GM12878 (cell line): ENCODE measurements at regions not wholly inside any gene's neighbourhood (a gene's known extent, or its start where the extent isn't known, plus 50 kb on each side); places are given as distances from the start of the nearest gene placed in this dataset.

Source experiments
- ATAC-seq: fragments of 200-7000 bp; cut with Tn5 transposase; 3 replicates; pipeline ENCODE4 v1.9.1; 2020; ENCODE audit warnings: mild to moderate bottlenecking, moderate library complexity
- BruUV-seq: library from RNA; stranded (reverse); fragments of 400-500 nt; replicated peaks from 2 replicates; lab custom pipeline; 2021; lab: Mats Ljungman, UMichigan
- CTCF ChIA-PET: fragments of 300-600 bp; sonication (Branson Sonifier 250); formaldehyde crosslinking; extraction: SDS; loops from one replicate; lab custom pipeline; 2021; ENCODE audit warnings: inconsistent platforms; lab: Yijun Ruan, JAX
- POLR2A ChIA-PET: fragments of 350-600 bp; formaldehyde crosslinking; extraction: SDS; loops from one replicate; lab custom pipeline; 2021; ENCODE audit warnings: inconsistent platforms; lab: Charles Lee
- RAD21 ChIA-PET: fragments of 300-600 bp; sonication (Branson Sonifier 250); formaldehyde crosslinking; loops from one replicate; lab custom pipeline; 2023; ENCODE audit warnings: antibody characterized with exemption; ENCODE audit not compliant: unreplicated experiment; lab: Charles Lee
- SMC1A ChIA-PET: fragments of 300-600 bp; sonication (Branson Sonifier 250); formaldehyde crosslinking; loops from one replicate; lab custom pipeline; 2023; ENCODE audit not compliant: unreplicated experiment, uncharacterized antibody; lab: Charles Lee
- DNase-seq: peaks from one replicate; pipeline ENCODE4 v3.0.0-alpha.2; 2011; ENCODE audit warnings: low read depth, low spot score
- FAIRE-seq: peaks from 3 replicates; lab custom pipeline; 2011; peaks lifted over from hg19 to GRCh38; lab: Jason Lieb, UNC
- H2AFZ ChIP-seq: 2 replicates; pipeline ENCODE4 v1.6.0; 2011; ENCODE audit warnings: low read depth, low read length, control low read depth; ENCODE audit not compliant: control insufficient read depth
- H3K27ac ChIP-seq: 2 replicates; pipeline ENCODE4 v1.5.1; 2011; ENCODE audit warnings: control low read depth; ENCODE audit not compliant: control insufficient read depth, insufficient read depth
- H3K27me3 ChIP-seq, 2 experiments: replicated peaks in 1 of 2; 2 replicates each; pipeline versions ENCODE4 v1.6.0 to v1.6.1; 2011; ENCODE audit warnings: low read length in 1 of 2; ENCODE audit not compliant: control insufficient read depth in 2 of 2, insufficient read depth in 2 of 2
- H3K36me3 ChIP-seq, 2 experiments: 2 replicates each; pipeline ENCODE4 v1.5.1; 2011; ENCODE audit warnings: low read length in 1 of 2; ENCODE audit not compliant: control insufficient read depth in 2 of 2, insufficient read depth in 2 of 2
- H3K4me1 ChIP-seq: 2 replicates; pipeline ENCODE4 v1.6.1; 2011; ENCODE audit warnings: mild to moderate bottlenecking, low read length, moderate library complexity, mixed read lengths; ENCODE audit not compliant: control insufficient read depth, insufficient read depth
- H3K4me2 ChIP-seq: 2 replicates; pipeline ENCODE4 v1.6.0; 2011; ENCODE audit warnings: control low read depth; ENCODE audit not compliant: control insufficient read depth, insufficient read depth
- H3K4me3 ChIP-seq: fragments of 200-600 bp; sonication (generic); 2 replicates; pipeline ENCODE4 v1.5.1; 2016
- H3K79me2 ChIP-seq: 2 replicates; pipeline ENCODE4 v1.6.0; 2011; ENCODE audit warnings: low read length; ENCODE audit not compliant: control insufficient read depth, insufficient read depth
- H3K9ac ChIP-seq: 2 replicates; pipeline ENCODE4 v1.8.0; 2011; ENCODE audit warnings: low read length, control low read depth, mixed read lengths; ENCODE audit not compliant: control insufficient read depth, insufficient read depth
- H3K9me3 ChIP-seq: replicated peaks from 3 replicates; pipeline ENCODE4 v1.5.1; 2011; ENCODE audit warnings: mild to moderate bottlenecking, low read length; ENCODE audit not compliant: control insufficient read depth, insufficient read depth
- H4K20me1 ChIP-seq: 2 replicates; pipeline ENCODE4 v1.6.0; 2011; ENCODE audit not compliant: control insufficient read depth, insufficient read depth
- BCL3 ChIP-seq: IDR thresholded peaks from 2 replicates; pipeline ENCODE4 v1.6.1; 2011; ENCODE audit warnings: borderline replicate concordance, low read depth, mild to moderate bottlenecking, moderate library complexity, low read length; ENCODE audit not compliant: insufficient read depth, poor library complexity, severe bottlenecking
- BMI1 ChIP-seq: fragments of 450-650 bp; IDR thresholded peaks from 2 replicates; pipeline ENCODE4 v1.6.1; 2016; ENCODE audit warnings: mild to moderate bottlenecking, moderate library complexity, borderline replicate concordance
- BRCA1 ChIP-seq: IDR thresholded peaks from 2 replicates; pipeline ENCODE4 v1.6.1; 2011; ENCODE audit warnings: low read depth, low read length, improper control_type of control experiment
- KLF5 ChIP-seq: fragments of 450-650 bp; IDR thresholded peaks from 2 replicates; pipeline ENCODE4 v1.6.1; 2014; ENCODE audit warnings: mild to moderate bottlenecking; ENCODE audit not compliant: partially characterized antibody
- MTA3 ChIP-seq: IDR thresholded peaks from 2 replicates; pipeline ENCODE4 v1.6.1; 2012; ENCODE audit warnings: low read length, inconsistent platforms, borderline replicate concordance
- NFXL1 ChIP-seq: fragments of 450-650 bp; IDR thresholded peaks from 2 replicates; pipeline ENCODE4 v1.6.1; 2017; ENCODE audit warnings: antibody characterized with exemption, mild to moderate bottlenecking, borderline replicate concordance
- PAX8 ChIP-seq: fragments of 450-650 bp; IDR thresholded peaks from 2 replicates; pipeline ENCODE4 v1.6.1; 2017; ENCODE audit warnings: mild to moderate bottlenecking, moderate library complexity
- RAD51 ChIP-seq: fragments of 450-650 bp; IDR thresholded peaks from 2 replicates; pipeline ENCODE4 v1.6.1; 2016; ENCODE audit warnings: moderate library complexity, mild to moderate bottlenecking, inconsistent platforms
- RBBP5 ChIP-seq: fragments of 200-600 bp; sonication (generic); conservative IDR thresholded peaks from 2 replicates; pipeline ENCODE4 v1.6.1; 2016
- SMAD1 ChIP-seq: fragments of 450-650 bp; IDR thresholded peaks from 2 replicates; pipeline ENCODE4 v1.6.1; 2018; ENCODE audit warnings: mild to moderate bottlenecking, low read depth; ENCODE audit not compliant: partially characterized antibody
- USF1 ChIP-seq: IDR thresholded peaks from 2 replicates; pipeline ENCODE4 v1.6.1; 2011; ENCODE audit warnings: borderline replicate concordance, low read depth, mild to moderate bottlenecking, moderate library complexity, mixed read lengths, low read length; ENCODE audit not compliant: insufficient read depth; ENCODE audit errors: extremely low read length
- ZNF384 ChIP-seq: IDR thresholded peaks from 2 replicates; pipeline ENCODE4 v1.6.1; 2012; ENCODE audit warnings: low read depth, mild to moderate bottlenecking, low read length, improper control_type of control experiment, borderline replicate concordance
- WGBS: methylation state at CpG from one replicate; pipeline ENCODE4 v1.1.6; 2016; ENCODE audit warnings: low lambda C conversion rate; ENCODE audit not compliant: insufficient replicate concordance, insufficient coverage; ENCODE audit errors: missing lambda C conversion rate; 5-methylcytosine and 5-hydroxymethylcytosine counted together
- in situ Hi-C: fragments of 300-500 bp; cut with MboI; formaldehyde crosslinking; loops from 9 replicates; pipeline ENCODE4 v1.14.3; 2018; ENCODE audit warnings: mixed read lengths
- intact Hi-C: fragments of 100-400 bp; cut with micrococcal nuclease; formaldehyde crosslinking; loops from one replicate; pipeline ENCODE4 v1.14.2; 2022; ENCODE audit not compliant: unreplicated experiment
- TF ChIP-seq, protein P1 (sequence below): fragments of 450-650 bp; IDR thresholded peaks from 2 replicates; pipeline ENCODE4 v1.6.1; 2018; ENCODE audit warnings: mild to moderate bottlenecking, low read depth, moderate library complexity; ENCODE audit not compliant: partially characterized antibody
- TF ChIP-seq, protein P2 (sequence below): fragments of 450-650 bp; IDR thresholded peaks from 2 replicates; pipeline ENCODE4 v1.6.1; 2018; ENCODE audit warnings: borderline replicate concordance, mild to moderate bottlenecking; ENCODE audit not compliant: partially characterized antibody

- ChIA-PET RAD21 (no interaction called here), POLR2A (no interaction called here), CTCF (no interaction called here), SMC1A (no interaction called here)
- Histone ChIP-seq H4K20me1 (no peaks in the 10 kb centered on the region), H2AFZ (no peak overlapping the region), H3K36me3 (no peaks in the 10 kb centered on the region), H3K9ac (no peak overlapping the region), H3K27ac (no peak overlapping the region), H3K27me3 (no peaks in the 10 kb centered on the region), H3K79me2 (no peaks in the 10 kb centered on the region), H3K9me3 (no peaks in the 10 kb centered on the region; the same call in 2 of the 3 replicates)
- FAIRE-seq: no peak
- DNase-seq: no peak
- no TSS peak for BruUV-seq
- no peak for ATAC-seq
- intact Hi-C loops: no loop called here
- in situ Hi-C loops: no loop called here
- TF ChIP-seq RAD51 (no peak), MTA3 (no peak), PAX8 (no peak), SMAD1 (no peak), ZNF384 (no peak), KLF5 (no peak), RBBP5 (no peak), BCL3 (no peak), USF1 (no peak), NFXL1 (no peak), BRCA1 (no peak), BMI1 (no peak)
- TF ChIP-seq, protein P1, sequence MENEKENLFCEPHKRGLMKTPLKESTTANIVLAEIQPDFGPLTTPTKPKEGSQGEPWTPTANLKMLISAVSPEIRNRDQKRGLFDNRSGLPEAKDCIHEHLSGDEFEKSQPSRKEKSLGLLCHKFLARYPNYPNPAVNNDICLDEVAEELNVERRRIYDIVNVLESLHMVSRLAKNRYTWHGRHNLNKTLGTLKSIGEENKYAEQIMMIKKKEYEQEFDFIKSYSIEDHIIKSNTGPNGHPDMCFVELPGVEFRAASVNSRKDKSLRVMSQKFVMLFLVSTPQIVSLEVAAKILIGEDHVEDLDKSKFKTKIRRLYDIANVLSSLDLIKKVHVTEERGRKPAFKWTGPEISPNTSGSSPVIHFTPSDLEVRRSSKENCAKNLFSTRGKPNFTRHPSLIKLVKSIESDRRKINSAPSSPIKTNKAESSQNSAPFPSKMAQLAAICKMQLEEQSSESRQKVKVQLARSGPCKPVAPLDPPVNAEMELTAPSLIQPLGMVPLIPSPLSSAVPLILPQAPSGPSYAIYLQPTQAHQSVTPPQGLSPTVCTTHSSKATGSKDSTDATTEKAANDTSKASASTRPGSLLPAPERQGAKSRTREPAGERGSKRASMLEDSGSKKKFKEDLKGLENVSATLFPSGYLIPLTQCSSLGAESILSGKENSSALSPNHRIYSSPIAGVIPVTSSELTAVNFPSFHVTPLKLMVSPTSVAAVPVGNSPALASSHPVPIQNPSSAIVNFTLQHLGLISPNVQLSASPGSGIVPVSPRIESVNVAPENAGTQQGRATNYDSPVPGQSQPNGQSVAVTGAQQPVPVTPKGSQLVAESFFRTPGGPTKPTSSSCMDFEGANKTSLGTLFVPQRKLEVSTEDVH: no peak
- TF ChIP-seq, protein P2, sequence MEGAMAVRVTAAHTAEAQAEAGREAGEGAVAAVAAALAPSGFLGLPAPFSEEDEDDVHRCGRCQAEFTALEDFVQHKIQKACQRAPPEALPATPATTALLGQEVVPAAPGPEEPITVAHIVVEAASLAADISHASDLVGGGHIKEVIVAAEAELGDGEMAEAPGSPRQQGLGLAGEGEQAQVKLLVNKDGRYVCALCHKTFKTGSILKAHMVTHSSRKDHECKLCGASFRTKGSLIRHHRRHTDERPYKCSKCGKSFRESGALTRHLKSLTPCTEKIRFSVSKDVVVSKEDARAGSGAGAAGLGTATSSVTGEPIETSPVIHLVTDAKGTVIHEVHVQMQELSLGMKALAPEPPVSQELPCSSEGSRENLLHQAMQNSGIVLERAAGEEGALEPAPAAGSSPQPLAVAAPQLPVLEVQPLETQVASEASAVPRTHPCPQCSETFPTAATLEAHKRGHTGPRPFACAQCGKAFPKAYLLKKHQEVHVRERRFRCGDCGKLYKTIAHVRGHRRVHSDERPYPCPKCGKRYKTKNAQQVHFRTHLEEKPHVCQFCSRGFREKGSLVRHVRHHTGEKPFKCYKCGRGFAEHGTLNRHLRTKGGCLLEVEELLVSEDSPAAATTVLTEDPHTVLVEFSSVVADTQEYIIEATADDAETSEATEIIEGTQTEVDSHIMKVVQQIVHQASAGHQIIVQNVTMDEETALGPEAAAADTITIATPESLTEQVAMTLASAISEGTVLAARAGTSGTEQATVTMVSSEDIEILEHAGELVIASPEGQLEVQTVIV: no peak
- TF ChIP-seq, all 136 proteins: peak for 0
- WGBS: 50% methylated on average over 2 of the region's 2 CpGs
- H3K4me2 ChIP-seq: no peak overlapping the region
- no peak overlapping the region for H3K4me3 ChIP-seq
- no peaks in the 10 kb centered on the region for H3K4me1 ChIP-seq
Observed at GRCh38 chr2:12333293-12333692, 383.4 kb upstream of the TRIB2 start.
